NCI-H187 (cell line): ENCODE measurements at regions not wholly inside any gene's neighbourhood (a gene's known extent, or its start where the extent isn't known, plus 50 kb on each side); places are given as distances from the start of the nearest gene placed in this dataset.
"Not testable (repeated sequence)": the region's sequence is repeated elsewhere in the genome, so short reads cannot be mapped to it uniquely, and the experiment has no call there.

Experiments used
- DNase-seq, 2 experiments: peaks; one replicate each; lab custom pipeline; 2025; lab: John Stamatoyannopoulos, UW

DNA sequence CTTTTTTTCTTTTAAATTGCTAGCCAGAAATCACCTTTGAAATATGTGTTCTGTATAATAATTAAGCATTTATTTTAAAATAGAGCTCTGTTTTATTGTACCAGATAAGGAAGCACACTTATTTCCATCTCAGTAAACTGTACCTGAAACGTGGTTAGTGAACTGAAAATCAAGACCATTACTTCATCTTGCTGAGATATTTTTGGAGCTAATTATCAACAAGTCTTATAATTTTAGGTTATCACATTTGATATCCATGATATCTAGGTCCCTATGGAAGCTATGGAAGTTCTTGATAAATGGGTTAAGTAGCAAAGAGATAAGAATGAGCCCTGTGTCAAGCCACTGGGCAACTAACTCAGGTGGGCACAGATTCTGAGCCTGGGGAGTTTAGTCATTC is 187.2 kb downstream of the NFKBIZ start:
- DNase-seq, result no peak

GRCh38 chr3:102037209-102037608 is 187.9 kb downstream of the NFKBIZ start:
- no peak for DNase-seq

- no peak for DNase-seq
These were observed 188.5 kb downstream of the NFKBIZ start for GRCh38 chr3:102037791-102038190.

- DNase-seq, result no peak
These were observed 189.3 kb downstream of the NFKBIZ start for GRCh38 chr3:102038477-102039142.

- DNase-seq, result not testable (repeated sequence)
These were observed 190.8 kb downstream of the NFKBIZ start for GRCh38 chr3:102040144-102040543.

- DNase-seq, result no peak
These were observed 204.2 kb downstream of the NFKBIZ start for GRCh38 chr3:102053375-102053989.

GRCh38 chr3:102054543-102055080 is 205.3 kb downstream of the NFKBIZ start:
- no peak for DNase-seq

DNA sequence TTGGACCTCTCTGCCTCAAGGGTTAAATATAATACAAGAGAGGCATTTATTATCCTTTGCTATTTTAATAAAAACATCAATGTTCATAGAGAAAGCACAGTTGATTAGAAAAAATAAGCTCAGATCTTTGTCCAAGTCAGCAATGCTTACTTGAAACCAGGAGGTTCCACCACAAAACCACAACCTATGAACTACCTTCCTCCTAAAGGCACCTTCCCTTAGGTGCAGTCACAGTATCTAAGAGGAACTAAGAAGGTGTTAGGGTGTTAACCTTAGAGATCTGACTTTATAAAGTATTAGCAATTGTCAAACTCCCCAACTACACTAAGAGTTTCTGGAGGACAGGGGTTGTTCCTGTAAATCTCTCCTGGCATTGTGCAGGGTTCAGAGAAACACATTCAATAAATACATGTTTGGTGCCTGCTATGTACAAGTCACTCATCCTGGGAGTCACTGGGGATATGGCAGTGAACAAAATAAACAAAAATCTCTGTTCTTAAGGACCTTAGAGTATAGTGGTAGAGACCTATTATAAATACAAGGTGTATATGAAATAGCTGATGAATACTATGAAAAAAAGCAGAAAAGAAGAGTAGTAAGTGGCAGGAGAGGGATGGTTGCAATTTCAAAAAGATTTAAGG is 208.6 kb downstream of the NFKBIZ start:
- DNase-seq, result no peak

- DNase-seq, result no peak
These were observed 210.0 kb downstream of the NFKBIZ start for GRCh38 chr3:102059145-102059943.

DNA sequence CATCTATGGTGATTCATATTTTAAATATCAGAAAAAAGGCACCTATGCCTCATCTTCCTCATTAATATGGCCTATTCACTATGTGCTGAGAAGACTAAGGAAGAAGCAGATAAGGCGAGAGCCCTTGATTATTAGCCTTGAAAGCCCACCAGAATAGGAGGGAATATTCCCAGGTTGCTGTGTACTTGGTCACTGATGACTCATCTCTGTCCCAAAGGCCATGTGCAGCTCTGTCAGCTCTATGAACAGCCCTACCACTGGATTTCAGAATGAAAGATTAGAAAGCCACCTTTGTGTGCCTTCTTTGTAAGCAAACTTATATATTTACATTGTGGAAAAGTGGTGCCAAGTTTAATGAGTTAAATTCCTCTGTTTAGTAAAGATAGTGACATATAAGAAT is 211.5 kb downstream of the NFKBIZ start:
- no peak for DNase-seq

DNA sequence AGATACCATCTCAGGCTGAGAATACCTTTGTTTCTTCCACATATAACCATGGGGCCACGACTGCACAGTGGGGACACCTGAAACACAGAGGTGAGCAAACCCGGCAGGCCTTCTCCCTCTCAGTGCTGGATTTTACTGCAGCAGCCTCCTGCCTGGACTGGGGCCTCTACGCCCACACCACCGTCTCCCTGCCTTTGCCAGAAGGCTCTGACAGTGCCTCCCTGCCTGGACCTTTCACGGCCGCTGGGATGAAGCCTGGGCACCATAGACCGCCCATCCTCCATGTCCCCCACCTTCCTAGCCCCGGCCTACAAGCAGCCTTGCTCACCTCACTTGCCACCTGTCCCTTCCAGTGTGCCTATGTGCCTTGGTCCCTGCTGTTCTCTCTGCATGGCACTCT is 214.3 kb downstream of the NFKBIZ start:
- no peak for DNase-seq

DNA sequence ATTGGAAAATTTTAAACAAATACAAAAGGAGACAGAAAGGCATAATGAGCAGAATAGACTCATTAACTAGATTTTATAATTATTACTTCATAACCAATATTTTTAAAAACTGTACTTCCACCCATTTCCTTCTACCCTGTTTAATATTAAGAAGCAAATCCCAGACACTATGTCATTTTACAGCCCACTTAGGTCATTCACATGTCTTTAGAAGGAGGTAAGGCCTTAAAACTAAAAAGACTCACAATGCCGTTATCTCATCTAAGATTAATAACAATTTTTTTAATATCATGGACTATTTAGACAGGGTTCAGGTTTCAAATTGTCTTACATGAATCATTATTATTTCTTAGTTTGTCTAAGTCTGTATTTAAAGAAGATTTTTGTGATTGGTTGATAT is 217.2 kb downstream of the NFKBIZ start:
- DNase-seq, result no peak

- DNase-seq, result no peak
These were observed 219.0 kb downstream of the NFKBIZ start for GRCh38 chr3:102068327-102068726.

- no peak for DNase-seq
These were observed 219.4 kb downstream of the NFKBIZ start for GRCh38 chr3:102068736-102069135.

- no peak for DNase-seq
These were observed 219.9 kb downstream of the NFKBIZ start for GRCh38 chr3:102069211-102069662.

- DNase-seq, result no peak
These were observed 225.6 kb downstream of the NFKBIZ start for GRCh38 chr3:102074946-102075345.

GRCh38 chr3:102078401-102078800 is 229.1 kb downstream of the NFKBIZ start:
- DNase-seq, result no peak

GRCh38 chr3:102078854-102079808 is 229.8 kb downstream of the NFKBIZ start:
- no peak for DNase-seq

GRCh38 chr3:102079809-102080197 is 230.5 kb downstream of the NFKBIZ start:
- no peak for DNase-seq

DNA sequence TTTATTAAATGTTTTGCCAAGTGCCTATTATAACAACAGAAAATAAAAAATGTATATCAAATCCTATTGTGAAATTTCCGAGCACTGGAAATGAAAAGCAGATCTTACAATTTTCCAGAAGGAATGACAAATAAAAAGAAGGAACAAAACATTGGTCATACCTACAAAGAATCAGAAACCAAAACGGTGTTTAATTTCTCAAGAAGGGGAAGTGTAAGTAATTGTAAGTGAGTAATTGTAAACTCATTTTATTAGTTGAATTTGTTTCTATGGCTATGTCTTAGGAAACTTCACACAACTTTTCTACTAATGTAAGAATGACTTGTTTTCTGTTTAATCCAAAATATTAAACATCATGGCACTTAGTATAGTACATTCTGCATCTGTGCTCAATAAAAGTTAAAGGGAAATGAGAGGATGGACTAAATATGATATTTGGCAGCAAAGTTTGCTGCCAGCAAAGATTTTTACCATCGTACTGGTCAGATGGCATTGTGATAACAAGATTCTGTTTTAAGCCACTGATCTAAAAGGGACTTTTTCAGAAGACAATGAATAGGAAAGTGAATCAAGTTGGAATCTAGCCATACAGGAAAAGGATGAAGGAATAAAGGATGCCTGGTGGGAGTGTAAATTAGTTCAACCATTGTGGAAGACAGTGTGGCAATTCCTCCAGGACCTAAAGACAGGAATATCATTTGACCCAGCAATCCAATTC is 232.4 kb downstream of the NFKBIZ start:
- no peak for DNase-seq
